Karpas-422 (cell line): ENCODE measurements at regions not wholly inside any gene's neighbourhood (a gene's known extent, or its start where the extent isn't known, plus 50 kb on each side); places are given as distances from the start of the nearest gene placed in this dataset.

ENCODE experiments used
- DNase-seq: peaks from one replicate; pipeline ENCODE4 v3.0.0-alpha.2; 2015
- H2AFZ ChIP-seq: fragments of 200-600 bp; sonication (generic); 2 replicates; pipeline ENCODE4 v1.6.1; 2014; ENCODE audit warnings: antibody characterized with exemption, low read length, mixed read lengths
- H3K27ac ChIP-seq: fragments of 200-600 bp; sonication (generic); 2 replicates; pipeline ENCODE4 v1.5.1; 2014; ENCODE audit warnings: mild to moderate bottlenecking, low read length, moderate library complexity
- H3K27me3 ChIP-seq: fragments of 200-600 bp; sonication (generic); 2 replicates; pipeline ENCODE4 v1.6.1; 2014; ENCODE audit warnings: low read length, mixed read lengths
- H3K36me3 ChIP-seq: fragments of 200-600 bp; sonication (generic); 2 replicates; pipeline ENCODE4 v1.6.1; 2014; ENCODE audit warnings: low read length, mixed read lengths; ENCODE audit not compliant: insufficient read depth
- H3K4me1 ChIP-seq: fragments of 200-600 bp; sonication (generic); 2 replicates; pipeline ENCODE4 v1.6.1; 2014; ENCODE audit warnings: mild to moderate bottlenecking, low read length, mixed read lengths
- H3K4me2 ChIP-seq: fragments of 200-600 bp; sonication (generic); 2 replicates; pipeline ENCODE4 v1.6.1; 2014; ENCODE audit warnings: low read length, low read depth, mild to moderate bottlenecking; ENCODE audit not compliant: poor library complexity, severe bottlenecking
- H3K4me3 ChIP-seq: fragments of 200-600 bp; sonication (generic); 2 replicates; pipeline ENCODE4 v1.5.1; 2014; ENCODE audit warnings: mild to moderate bottlenecking, antibody characterized with exemption, low read length, mixed read lengths
- H3K79me2 ChIP-seq: fragments of 200-600 bp; sonication (generic); 2 replicates; pipeline ENCODE4 v1.6.1; 2014; ENCODE audit warnings: mild to moderate bottlenecking, low read length, mixed read lengths
- H3K9ac ChIP-seq: fragments of 200-600 bp; sonication (generic); 2 replicates; pipeline ENCODE4 v1.6.0; 2014; ENCODE audit warnings: low read length
- H3K9me2 ChIP-seq: fragments of 200-600 bp; sonication (generic), shearing (Covaris generic); replicated peaks from 2 replicates; pipeline ENCODE4 v1.6.0; 2014; ENCODE audit warnings: mild to moderate bottlenecking, low read length, moderate library complexity; ENCODE audit not compliant: insufficient read depth
- H3K9me3 ChIP-seq: fragments of 300-700, 200-600 bp; sonication (generic); 2 replicates; pipeline ENCODE4 v1.6.1; 2014; ENCODE audit warnings: low read length, mixed read lengths
- H4K20me1 ChIP-seq: fragments of 200-600 bp; sonication (generic); 2 replicates; pipeline ENCODE4 v1.6.1; 2014; ENCODE audit warnings: mild to moderate bottlenecking, antibody characterized with exemption, low read length, low read depth; ENCODE audit not compliant: insufficient read depth

GRCh38 chr15:25234831-25235230 lies 204.0 kb downstream of the UBE3A start:
- no peak overlapping the region for H3K27ac ChIP-seq
- no peaks in the 10 kb centered on the region for H3K36me3 ChIP-seq
- H3K9me2 ChIP-seq, result no peaks in the 10 kb centered on the region
- H3K79me2 ChIP-seq, result no peaks in the 10 kb centered on the region
- peaks cover 27% of the 10 kb centered on the region; the same call in 1 of the 2 replicates for H3K9me3 ChIP-seq
- no peak overlapping the region for H3K9ac ChIP-seq
- no peaks in the 10 kb centered on the region for H3K27me3 ChIP-seq
- no peaks in the 10 kb centered on the region for H4K20me1 ChIP-seq
- no peak overlapping the region for H2AFZ ChIP-seq
- no peak overlapping the region for H3K4me3 ChIP-seq
- H3K4me1 ChIP-seq, result no peaks in the 10 kb centered on the region
- no peak overlapping the region for H3K4me2 ChIP-seq
- no peak for DNase-seq

GRCh38 chr15:25235391-25235790 lies 203.4 kb downstream of the UBE3A start:
- H3K4me3 ChIP-seq, result no peak overlapping the region
- no peak overlapping the region for H3K27ac ChIP-seq
- H3K4me2 ChIP-seq, result no peak overlapping the region
- DNase-seq, result no peak
- no peaks in the 10 kb centered on the region for H3K9me2 ChIP-seq
- H3K36me3 ChIP-seq, result no peaks in the 10 kb centered on the region
- H4K20me1 ChIP-seq, result no peaks in the 10 kb centered on the region
- H3K79me2 ChIP-seq, result no peaks in the 10 kb centered on the region
- no peak overlapping the region for H3K9ac ChIP-seq
- no peaks in the 10 kb centered on the region for H3K4me1 ChIP-seq
- no peaks in the 10 kb centered on the region for H3K27me3 ChIP-seq
- no peak overlapping the region for H2AFZ ChIP-seq
- peaks cover 27% of the 10 kb centered on the region; the same call in 1 of the 2 replicates for H3K9me3 ChIP-seq

GRCh38 chr15:25236143-25236860 lies 202.5 kb downstream of the UBE3A start:
- H3K9me2 ChIP-seq, result no peaks in the 10 kb centered on the region
- DNase-seq, result no peak
- H3K27me3 ChIP-seq, result no peaks in the 10 kb centered on the region
- H3K4me3 ChIP-seq, result no peak overlapping the region
- no peaks in the 10 kb centered on the region for H3K4me1 ChIP-seq
- no peak overlapping the region for H2AFZ ChIP-seq
- no peak overlapping the region for H3K4me2 ChIP-seq
- H3K36me3 ChIP-seq, result no peaks in the 10 kb centered on the region
- H3K79me2 ChIP-seq, result no peaks in the 10 kb centered on the region
- H3K27ac ChIP-seq, result no peak overlapping the region
- peaks cover 25% of the 10 kb centered on the region; the same call in 1 of the 2 replicates for H3K9me3 ChIP-seq
- no peak overlapping the region for H3K9ac ChIP-seq
- H4K20me1 ChIP-seq, result no peaks in the 10 kb centered on the region

- H3K9me3 ChIP-seq, result peaks cover 23% of the 10 kb centered on the region; the same call in 1 of the 2 replicates
- no peak overlapping the region for H3K4me3 ChIP-seq
- H3K9me2 ChIP-seq, result no peaks in the 10 kb centered on the region
- no peaks in the 10 kb centered on the region for H4K20me1 ChIP-seq
- no peaks in the 10 kb centered on the region for H3K36me3 ChIP-seq
- H3K9ac ChIP-seq, result no peak overlapping the region
- no peaks in the 10 kb centered on the region for H3K4me1 ChIP-seq
- no peaks in the 10 kb centered on the region for H3K27me3 ChIP-seq
- DNase-seq, result no peak
- H3K79me2 ChIP-seq, result no peaks in the 10 kb centered on the region
- H3K4me2 ChIP-seq, result no peak overlapping the region
- H2AFZ ChIP-seq, result no peak overlapping the region
- no peak overlapping the region for H3K27ac ChIP-seq
These were observed 202.0 kb downstream of the UBE3A start for GRCh38 chr15:25236861-25237155.

- Histone ChIP-seq H3K4me3 (no peak overlapping the region), H3K9me3 (peaks cover 23% of the 10 kb centered on the region; the same call in 1 of the 2 replicates), H3K4me2 (no peak overlapping the region), H3K4me1 (no peaks in the 10 kb centered on the region), H3K79me2 (no peaks in the 10 kb centered on the region), H3K9me2 (no peaks in the 10 kb centered on the region), H3K27me3 (no peaks in the 10 kb centered on the region), H3K27ac (no peak overlapping the region), H3K36me3 (no peaks in the 10 kb centered on the region), H3K9ac (no peak overlapping the region), H2AFZ (no peak overlapping the region), H4K20me1 (no peaks in the 10 kb centered on the region)
- DNase-seq, result no peak
These were observed 201.4 kb downstream of the UBE3A start for GRCh38 chr15:25237291-25237978.

GRCh38 chr15:25238126-25238525 lies 200.7 kb downstream of the UBE3A start:
- no peak overlapping the region for H3K4me2 ChIP-seq
- no peak overlapping the region for H3K4me3 ChIP-seq
- H2AFZ ChIP-seq, result no peak overlapping the region
- H3K9ac ChIP-seq, result no peak overlapping the region
- H3K27me3 ChIP-seq, result no peaks in the 10 kb centered on the region
- H3K9me3 ChIP-seq, result peaks cover 19% of the 10 kb centered on the region; the same call in 1 of the 2 replicates
- H3K27ac ChIP-seq, result no peak overlapping the region
- no peak for DNase-seq
- no peaks in the 10 kb centered on the region for H3K4me1 ChIP-seq
- H3K79me2 ChIP-seq, result no peaks in the 10 kb centered on the region
- H3K9me2 ChIP-seq, result no peaks in the 10 kb centered on the region
- no peaks in the 10 kb centered on the region for H4K20me1 ChIP-seq
- H3K36me3 ChIP-seq, result no peaks in the 10 kb centered on the region

- no peaks in the 10 kb centered on the region for H3K79me2 ChIP-seq
- no peak overlapping the region for H3K4me2 ChIP-seq
- DNase-seq, result no peak
- no peak overlapping the region for H3K27ac ChIP-seq
- H2AFZ ChIP-seq, result no peak overlapping the region
- no peaks in the 10 kb centered on the region for H3K27me3 ChIP-seq
- no peak overlapping the region for H3K4me3 ChIP-seq
- H3K9ac ChIP-seq, result no peak overlapping the region
- no peaks in the 10 kb centered on the region for H3K9me2 ChIP-seq
- no peaks in the 10 kb centered on the region for H3K4me1 ChIP-seq
- H4K20me1 ChIP-seq, result no peaks in the 10 kb centered on the region
- no peaks in the 10 kb centered on the region for H3K36me3 ChIP-seq
- H3K9me3 ChIP-seq, result peaks cover 15% of the 10 kb centered on the region; the same call in 1 of the 2 replicates
These were observed 199.9 kb downstream of the UBE3A start for GRCh38 chr15:25238716-25239470.
